ENCODE measurements at regions not wholly inside any gene's neighbourhood (a gene's known extent, or its start where the extent isn't known, plus 50 kb on each side); places are given as distances from the start of the nearest gene placed in this dataset.

- no peak for DNase-seq (ENCODE audit: low spot score)
Observed at GRCh38 chr18:67646890-67647289, 130.4 kb upstream of the DSEL start.

GRCh38 chr18:67644226-67644625 is 127.7 kb upstream of the DSEL start:
- DNase-seq (ENCODE audit: low spot score), result no peak

GRCh38 chr18:67639872-67640271 is 123.4 kb upstream of the DSEL start:
- DNase-seq (ENCODE audit: low spot score), result no peak

- DNase-seq (ENCODE audit: low spot score), result no peak
Observed at GRCh38 chr18:67636597-67637385, 120.3 kb upstream of the DSEL start.

- no peak for DNase-seq (ENCODE audit: low spot score)
Observed at GRCh38 chr18:67634631-67635338, 118.3 kb upstream of the DSEL start.

GRCh38 chr18:67633939-67634338 is 117.4 kb upstream of the DSEL start:
- DNase-seq (ENCODE audit: low spot score), result no peak

- no peak for DNase-seq (ENCODE audit: low spot score)
Observed at GRCh38 chr18:67621906-67622305, 105.4 kb upstream of the DSEL start.

- no peak for DNase-seq (ENCODE audit: low spot score)
Observed at GRCh38 chr18:67621049-67621713, 104.7 kb upstream of the DSEL start.

GRCh38 chr18:67618061-67618460 is 101.5 kb upstream of the DSEL start:
- no peak for DNase-seq (ENCODE audit: low spot score)

GRCh38 chr18:67615876-67616275 is 99.4 kb upstream of the DSEL start:
- DNase-seq (ENCODE audit: low spot score), result peak; percentile 9

GRCh38 chr18:67613731-67614130 is 97.2 kb upstream of the DSEL start:
- no peak for DNase-seq (ENCODE audit: low spot score)

GRCh38 chr18:67612281-67612680 is 95.8 kb upstream of the DSEL start:
- no peak for DNase-seq (ENCODE audit: low spot score)

GRCh38 chr18:67608615-67609273 is 92.2 kb upstream of the DSEL start:
- no peak for DNase-seq (ENCODE audit: low spot score)

GRCh38 chr18:67608191-67608590 is 91.7 kb upstream of the DSEL start:
- no peak for DNase-seq (ENCODE audit: low spot score)

GRCh38 chr18:67600181-67601180 is 84.0 kb upstream of the DSEL start:
- no peak for DNase-seq (ENCODE audit: low spot score)

- no peak for DNase-seq (ENCODE audit: low spot score)
Observed at GRCh38 chr18:67599277-67599676, 82.8 kb upstream of the DSEL start.

GRCh38 chr18:67597759-67598158 is 81.2 kb upstream of the DSEL start:
- DNase-seq (ENCODE audit: low spot score), result no peak

GRCh38 chr18:67596003-67596402 is 79.5 kb upstream of the DSEL start:
- no peak for DNase-seq (ENCODE audit: low spot score)

GRCh38 chr18:67590571-67591141 is 74.1 kb upstream of the DSEL start:
- DNase-seq (ENCODE audit: low spot score), result peak; percentile 31

- no peak for DNase-seq (ENCODE audit: low spot score)
Observed at GRCh38 chr18:67589325-67589724, 72.8 kb upstream of the DSEL start.

- no peak for DNase-seq (ENCODE audit: low spot score)
Observed at GRCh38 chr18:67586101-67586500, 69.6 kb upstream of the DSEL start.

All from pons (tissue), 1 donor.